Breast epithelium (tissue), 3 donors: ENCODE measurements at regions not wholly inside any gene's neighbourhood (a gene's known extent, or its start where the extent isn't known, plus 50 kb on each side); places are given as distances from the start of the nearest gene placed in this dataset.

Source experiments
- POLR2A ChIP-seq: fragments of 450-650 bp; IDR thresholded peaks from one replicate; pipeline ENCODE4 v1.6.1; 2016; ENCODE audit warnings: antibody characterized with exemption, mild to moderate bottlenecking, moderate library complexity
- POLR2AphosphoS5 ChIP-seq, 3 donors: sonication (generic); formaldehyde crosslinking; IDR thresholded peaks; one replicate each; pipeline ENCODE4 v1.6.1; 2017; ENCODE audit warnings: antibody characterized with exemption in 3 of 3
- TF ChIP-seq, protein P1 (sequence below), 3 donors: fragments of 450-650 bp; IDR thresholded peaks; one replicate each; pipeline ENCODE4 v1.5.1; 2016 to 2017; ENCODE audit warnings: antibody characterized with exemption in 3 of 3, mild to moderate bottlenecking in 3 of 3, moderate library complexity in 3 of 3

GRCh38 chr1:217077426-217077825, 354.2 kb upstream of the ESRRG start:
- TF ChIP-seq, protein P1, sequence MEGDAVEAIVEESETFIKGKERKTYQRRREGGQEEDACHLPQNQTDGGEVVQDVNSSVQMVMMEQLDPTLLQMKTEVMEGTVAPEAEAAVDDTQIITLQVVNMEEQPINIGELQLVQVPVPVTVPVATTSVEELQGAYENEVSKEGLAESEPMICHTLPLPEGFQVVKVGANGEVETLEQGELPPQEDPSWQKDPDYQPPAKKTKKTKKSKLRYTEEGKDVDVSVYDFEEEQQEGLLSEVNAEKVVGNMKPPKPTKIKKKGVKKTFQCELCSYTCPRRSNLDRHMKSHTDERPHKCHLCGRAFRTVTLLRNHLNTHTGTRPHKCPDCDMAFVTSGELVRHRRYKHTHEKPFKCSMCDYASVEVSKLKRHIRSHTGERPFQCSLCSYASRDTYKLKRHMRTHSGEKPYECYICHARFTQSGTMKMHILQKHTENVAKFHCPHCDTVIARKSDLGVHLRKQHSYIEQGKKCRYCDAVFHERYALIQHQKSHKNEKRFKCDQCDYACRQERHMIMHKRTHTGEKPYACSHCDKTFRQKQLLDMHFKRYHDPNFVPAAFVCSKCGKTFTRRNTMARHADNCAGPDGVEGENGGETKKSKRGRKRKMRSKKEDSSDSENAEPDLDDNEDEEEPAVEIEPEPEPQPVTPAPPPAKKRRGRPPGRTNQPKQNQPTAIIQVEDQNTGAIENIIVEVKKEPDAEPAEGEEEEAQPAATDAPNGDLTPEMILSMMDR (IDR thresholded peaks at IDR 0.05), result no peak
- TF ChIP-seq POLR2A (no peak), POLR2AphosphoS5 (IDR thresholded peaks at IDR 0.05) (no peak)
